GM20000 (cell line): ENCODE measurements at regions not wholly inside any gene's neighbourhood (a gene's known extent, or its start where the extent isn't known, plus 50 kb on each side); places are given as distances from the start of the nearest gene placed in this dataset.

Experiments
- DNase-seq: peaks from one replicate; pipeline ENCODE4 v3.0.0; 2012; ENCODE audit warnings: low spot score
- CTCF ChIP-seq: IDR thresholded peaks from 2 replicates; pipeline ENCODE4 v1.5.1; 2012; ENCODE audit warnings: mild to moderate bottlenecking, control low read depth; ENCODE audit errors: extremely low read depth, missing control alignments

- DNase-seq = peak; percentile 64
- TF ChIP-seq CTCF = peak; percentile 73
Measured at GRCh38 chr2:217650716-217651360, 352.0 kb downstream of the TNS1 start.

- no peak for DNase-seq
- no peak for TF ChIP-seq CTCF
Measured at GRCh38 chr2:217650229-217650628, 352.6 kb downstream of the TNS1 start.

- DNase-seq = no peak
- TF ChIP-seq CTCF = no peak
Measured at GRCh38 chr2:217647925-217648324, 354.9 kb downstream of the TNS1 start.

- DNase-seq = no peak
Measured at GRCh38 chr2:217647226-217647625, 355.6 kb downstream of the TNS1 start.

GRCh38 chr2:217645896-217646295 is 356.9 kb downstream of the TNS1 start:
- TF ChIP-seq CTCF = no peak

More at GRCh38 chr2:217647226-217647625, 355.6 kb downstream of the TNS1 start:
- no peak for TF ChIP-seq CTCF

GRCh38 chr2:217643789-217644301 is 358.9 kb downstream of the TNS1 start:
- TF ChIP-seq CTCF = no peak
- no peak for DNase-seq

More at GRCh38 chr2:217645896-217646295, 356.9 kb downstream of the TNS1 start:
- no peak for DNase-seq

- TF ChIP-seq CTCF = no peak
- no peak for DNase-seq
Measured at GRCh38 chr2:217642944-217643343, 359.9 kb downstream of the TNS1 start.
